Mesenchymal stem cell (in vitro differentiated cells and primary cell): ENCODE measurements at regions not wholly inside any gene's neighbourhood (a gene's known extent, or its start where the extent isn't known, plus 50 kb on each side); places are given as distances from the start of the nearest gene placed in this dataset.
A peak's percentile ranks its signal among the peaks of the same experiment; 100 is the strongest.

ENCODE experiments used
- DNase-seq: peaks from one replicate; pipeline ENCODE4 v3.0.0-alpha.2; 2013
- H2AFZ ChIP-seq: one replicate; pipeline ENCODE4 v1.6.1; 2013; ENCODE audit warnings: low read depth, mild to moderate bottlenecking, control low read depth, inconsistent platforms, low read length, moderate library complexity
- H2AK5ac ChIP-seq: 2 replicates; pipeline ENCODE4 v1.6.1; 2013; ENCODE audit warnings: low read length, moderate library complexity, mild to moderate bottlenecking, inconsistent platforms; ENCODE audit not compliant: severe bottlenecking
- H2BK120ac ChIP-seq: one replicate; pipeline ENCODE4 v1.6.1; 2013; ENCODE audit warnings: low read depth, mild to moderate bottlenecking, inconsistent platforms, low read length, moderate library complexity
- H2BK12ac ChIP-seq, 2 experiments: one replicate each; pipeline ENCODE4 v1.6.1; 2013; ENCODE audit warnings: inconsistent platforms in 2 of 2, low read length in 2 of 2, mild to moderate bottlenecking in 2 of 2, moderate library complexity in 2 of 2, control low read depth in 1 of 2
- H2BK15ac ChIP-seq: one replicate; pipeline ENCODE4 v1.6.1; 2013; ENCODE audit warnings: mild to moderate bottlenecking, low read depth, inconsistent platforms; ENCODE audit not compliant: poor library complexity, severe bottlenecking
- H2BK5ac ChIP-seq: 2 replicates; pipeline ENCODE4 v1.6.1; 2013; ENCODE audit warnings: low read depth, mild to moderate bottlenecking, low read length, control low read depth, inconsistent platforms; ENCODE audit not compliant: poor library complexity, severe bottlenecking
- H3K14ac ChIP-seq, 2 experiments: one replicate each; pipeline ENCODE4 v1.6.1; 2013; ENCODE audit warnings: inconsistent platforms in 2 of 2, low read length in 2 of 2, control low read depth in 1 of 2, mild to moderate bottlenecking in 1 of 2, moderate library complexity in 1 of 2
- H3K18ac ChIP-seq, 2 experiments: one replicate each; pipeline ENCODE4 v1.6.1; 2013; ENCODE audit warnings: inconsistent platforms in 2 of 2, low read length in 2 of 2, control low read depth in 1 of 2, low read depth in 1 of 2, mild to moderate bottlenecking in 1 of 2
- H3K23ac ChIP-seq, 2 experiments: one replicate each; pipeline ENCODE4 v1.6.1; 2013; ENCODE audit warnings: inconsistent platforms in 2 of 2, low read length in 2 of 2, mild to moderate bottlenecking in 2 of 2, moderate library complexity in 2 of 2, control low read depth in 1 of 2
- H3K27ac ChIP-seq: 2 replicates; pipeline ENCODE4 v1.5.1; 2013; ENCODE audit warnings: mild to moderate bottlenecking, moderate library complexity, low read length, control low read depth, inconsistent platforms; ENCODE audit not compliant: poor library complexity, severe bottlenecking
- H3K27me3 ChIP-seq, 2 experiments: 2 replicates each; pipeline versions ENCODE4 v1.6.1 to v1.7.0; 2013; ENCODE audit warnings: low read length in 2 of 2, mild to moderate bottlenecking in 2 of 2, moderate library complexity in 2 of 2, control low read depth in 1 of 2, inconsistent platforms in 1 of 2; ENCODE audit not compliant: control insufficient read depth in 1 of 2, insufficient read depth in 1 of 2
- H3K36me3 ChIP-seq, 2 experiments: 2 replicates each; pipeline versions ENCODE4 v1.6.1 to v1.7.0; 2013; ENCODE audit warnings: low read length in 2 of 2, control low read depth in 1 of 2, inconsistent platforms in 1 of 2, low read depth in 1 of 2, mild to moderate bottlenecking in 1 of 2; ENCODE audit not compliant: insufficient read depth in 2 of 2, control insufficient read depth in 1 of 2
- H3K4ac ChIP-seq, 2 experiments: one replicate each; pipeline ENCODE4 v1.6.1; 2013; ENCODE audit warnings: inconsistent platforms in 2 of 2, low read length in 2 of 2, mild to moderate bottlenecking in 2 of 2, moderate library complexity in 2 of 2, control low read depth in 1 of 2, low read depth in 1 of 2
- H3K4me1 ChIP-seq: 2 replicates; pipeline ENCODE4 v1.6.1; 2013; ENCODE audit warnings: low read depth, low read length, control low read depth; ENCODE audit not compliant: control insufficient read depth, insufficient read depth
- H3K4me2 ChIP-seq: 2 replicates; pipeline ENCODE4 v1.6.1; 2013; ENCODE audit warnings: low read length, mild to moderate bottlenecking, inconsistent platforms; ENCODE audit not compliant: poor library complexity, severe bottlenecking
- H3K4me3 ChIP-seq, 2 experiments: 2 replicates each; pipeline versions ENCODE4 v1.5.1 to v1.7.0; 2013; ENCODE audit warnings: low read length in 2 of 2, mild to moderate bottlenecking in 2 of 2, control low read depth in 1 of 2, low read depth in 1 of 2; ENCODE audit not compliant: insufficient read depth in 1 of 2
- H3K79me1 ChIP-seq: replicated peaks from 2 replicates; pipeline ENCODE4 v1.6.1; 2013; ENCODE audit warnings: mild to moderate bottlenecking, control low read depth, low read length, inconsistent platforms; ENCODE audit not compliant: poor library complexity, severe bottlenecking
- H3K9ac ChIP-seq: 2 replicates; pipeline ENCODE4 v1.7.0; 2013; ENCODE audit warnings: mild to moderate bottlenecking, low read length, moderate library complexity
- H3K9me3 ChIP-seq: 2 replicates; pipeline ENCODE4 v1.7.0; 2013; ENCODE audit warnings: mild to moderate bottlenecking, low read length; ENCODE audit not compliant: control insufficient read depth
- H4K8ac ChIP-seq: one replicate; pipeline ENCODE4 v1.6.1; 2013; ENCODE audit warnings: inconsistent platforms, mild to moderate bottlenecking, low read length, moderate library complexity
- H4K91ac ChIP-seq: one replicate; pipeline ENCODE4 v1.6.1; 2013; ENCODE audit warnings: mild to moderate bottlenecking, low read length, inconsistent platforms
- WGBS: methylation state at CpG from one replicate; pipeline ENCODE4 v1.1.7; 2013; ENCODE audit warnings: mixed read lengths; 5-methylcytosine and 5-hydroxymethylcytosine counted together

DNA sequence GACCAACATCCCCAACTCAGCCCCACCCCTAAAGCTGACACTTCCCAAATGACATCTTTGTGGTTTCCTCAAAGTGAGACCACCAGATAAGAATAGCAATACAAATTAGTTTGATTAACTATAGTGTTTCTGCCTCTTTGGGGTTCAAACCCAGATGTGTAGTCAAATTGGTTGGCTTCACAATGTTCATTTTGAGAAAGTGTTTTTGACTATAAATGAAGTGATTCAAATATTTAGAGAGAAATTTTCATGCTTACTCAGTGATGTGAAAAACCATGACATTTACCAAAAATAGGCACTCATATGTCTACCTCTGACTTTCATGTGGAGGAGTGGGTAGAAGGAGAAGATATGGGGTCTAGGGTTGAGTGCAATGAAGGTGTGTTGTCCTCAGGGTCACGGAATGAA, 218.4 kb downstream of the BCAT1 start:
- Histone ChIP-seq H3K4me1 (no peaks in the 10 kb centered on the region), H3K4me3 (no peak overlapping the region), H3K18ac (no peak overlapping the region), H2BK5ac (no peak overlapping the region), H2BK15ac (no peak overlapping the region), H3K79me1 (no peaks in the 10 kb centered on the region), H3K14ac (no peak overlapping the region), H2BK12ac (no peak overlapping the region), H3K9ac (no peak overlapping the region), H3K27me3 (no peaks in the 10 kb centered on the region), H3K36me3 (no peaks in the 10 kb centered on the region), H4K8ac (no peak overlapping the region), H2AFZ (no peak overlapping the region), H4K91ac (no peak overlapping the region), H3K9me3 (no peaks in the 10 kb centered on the region), H3K4ac (no peak overlapping the region), H3K27ac (no peak overlapping the region), H2BK120ac (no peak overlapping the region), H2AK5ac (no peak overlapping the region), H3K4me2 (no peak overlapping the region), H3K23ac (no peak overlapping the region)
- 100% methylated on average over 1 of the region's 1 CpG for WGBS
- no peak for DNase-seq

- Histone ChIP-seq H2BK12ac (no peak overlapping the region), H4K91ac (no peak overlapping the region), H3K36me3 (no peaks in the 10 kb centered on the region), H3K4ac (no peak overlapping the region), H3K9me3 (no peaks in the 10 kb centered on the region), H3K4me1 (peaks cover 2% of the 10 kb centered on the region), H3K27ac (no peak overlapping the region), H3K4me3 (no peak overlapping the region), H3K79me1 (no peaks in the 10 kb centered on the region), H3K23ac (no peak overlapping the region), H3K18ac (no peak overlapping the region), H2BK15ac (no peak overlapping the region), H4K8ac (no peak overlapping the region), H3K4me2 (no peak overlapping the region), H2BK5ac (no peak overlapping the region), H3K27me3 (no peaks in the 10 kb centered on the region), H2AFZ (no peak overlapping the region), H3K14ac (no peak overlapping the region), H2BK120ac (no peak overlapping the region), H2AK5ac (no peak overlapping the region), H3K9ac (no peak overlapping the region)
- no peak for DNase-seq
- WGBS = no CpG with 5 or more reads among the region's 3 CpGs
Observed at GRCh38 chr12:24728826-24729225, 220.1 kb downstream of the BCAT1 start.

- Histone ChIP-seq H3K4me3 (no peak overlapping the region), H2AFZ (no peak overlapping the region), H3K14ac (no peak overlapping the region), H2BK12ac (no peak overlapping the region), H3K9ac (no peak overlapping the region), H3K23ac (no peak overlapping the region), H3K4me1 (peaks cover 2% of the 10 kb centered on the region), H3K27me3 (no peaks in the 10 kb centered on the region), H3K4ac (no peak overlapping the region), H3K36me3 (no peaks in the 10 kb centered on the region), H2BK15ac (no peak overlapping the region), H3K27ac (no peak overlapping the region), H3K4me2 (no peak overlapping the region), H2AK5ac (no peak overlapping the region), H2BK120ac (no peak overlapping the region), H4K91ac (no peak overlapping the region), H3K18ac (no peak overlapping the region), H3K79me1 (no peaks in the 10 kb centered on the region), H3K9me3 (no peaks in the 10 kb centered on the region), H4K8ac (no peak overlapping the region), H2BK5ac (no peak overlapping the region)
- peak; percentile 53 for DNase-seq
Observed at GRCh38 chr12:24728366-24728765, 220.5 kb downstream of the BCAT1 start.

- H3K27ac ChIP-seq = no peak overlapping the region
- no peak overlapping the region for H2BK120ac ChIP-seq
- H2BK15ac ChIP-seq = no peak overlapping the region
- no peak overlapping the region for H3K23ac ChIP-seq
- H4K91ac ChIP-seq = no peak overlapping the region
- no peak overlapping the region for H3K4me3 ChIP-seq
- H3K18ac ChIP-seq = no peak overlapping the region
- H3K36me3 ChIP-seq = no peaks in the 10 kb centered on the region
- H3K4me2 ChIP-seq = no peak overlapping the region
- no peaks in the 10 kb centered on the region for H3K27me3 ChIP-seq
- H2AFZ ChIP-seq = no peak overlapping the region
- H3K14ac ChIP-seq = no peak overlapping the region
- H2AK5ac ChIP-seq = no peak overlapping the region
- no peak overlapping the region for H4K8ac ChIP-seq
- H3K4ac ChIP-seq = no peak overlapping the region
- H3K4me1 ChIP-seq = peaks cover 2% of the 10 kb centered on the region
- H3K79me1 ChIP-seq = no peaks in the 10 kb centered on the region
- H3K9me3 ChIP-seq = no peaks in the 10 kb centered on the region
- no peak overlapping the region for H3K9ac ChIP-seq
- H2BK12ac ChIP-seq = no peak overlapping the region
- WGBS = 96% methylated on average over 1 of the region's 1 CpG
- H2BK5ac ChIP-seq = no peak overlapping the region
- DNase-seq = no peak
Observed at GRCh38 chr12:24725616-24726015, 223.3 kb downstream of the BCAT1 start.
